ENCODE measurements at regions not wholly inside any gene's neighbourhood (a gene's known extent, or its start where the extent isn't known, plus 50 kb on each side); places are given as distances from the start of the nearest gene placed in this dataset.

- no peak for TF ChIP-seq REST (IDR thresholded peaks at IDR 0.05; ENCODE audit: insufficient read depth in 1 of 2, low read depth in 2 of 2, low read length in 1 of 2)
- TF ChIP-seq TCF7L2 (IDR thresholded peaks at IDR 0.05; ENCODE audit: low read depth, low read length): no peak
- TF ChIP-seq POLR2AphosphoS5 (IDR thresholded peaks at IDR 0.05; ENCODE audit: low read depth, low read length): no peak
Measured at GRCh38 chr5:162301356-162301755, 233.8 kb downstream of the GABRG2 start.

All from Panc1 (cell line).